ENCODE measurements at regions not wholly inside any gene's neighbourhood (a gene's known extent, or its start where the extent isn't known, plus 50 kb on each side); places are given as distances from the start of the nearest gene placed in this dataset.

- TF ChIP-seq SPI1 (IDR thresholded peaks at IDR 0.05; ENCODE audit: low read depth, low read length) (no peak), TAF1 (IDR thresholded peaks at IDR 0.05; ENCODE audit: low read depth, low read length) (no peak), POU2F2 (IDR thresholded peaks at IDR 0.05; ENCODE audit: low read depth, low read length) (no peak), POLR2A (IDR thresholded peaks at IDR 0.05; ENCODE audit: low read depth, low read length) (no peak), POLR2AphosphoS5 (IDR thresholded peaks at IDR 0.05; ENCODE audit: low read depth, low read length) (no peak), PAX5 (IDR thresholded peaks at IDR 0.05; ENCODE audit: insufficient read depth, low read length, severe bottlenecking) (no peak)
- FAIRE-seq (no peak), DNase-seq (ENCODE audit: insufficient read length, low spot score) (no peak)
Observed at GRCh38 chr4:53810643-53811042, 219.4 kb upstream of the LNX1 start.

- FAIRE-seq, result no peak
- DNase-seq (ENCODE audit: insufficient read length, low spot score), result no peak
- TF ChIP-seq TAF1 (IDR thresholded peaks at IDR 0.05; ENCODE audit: low read depth, low read length) (no peak), POU2F2 (IDR thresholded peaks at IDR 0.05; ENCODE audit: low read depth, low read length) (no peak), SPI1 (IDR thresholded peaks at IDR 0.05; ENCODE audit: low read depth, low read length) (no peak), PAX5 (IDR thresholded peaks at IDR 0.05; ENCODE audit: insufficient read depth, low read length, severe bottlenecking) (no peak), POLR2A (IDR thresholded peaks at IDR 0.05; ENCODE audit: low read depth, low read length) (no peak), POLR2AphosphoS5 (IDR thresholded peaks at IDR 0.05; ENCODE audit: low read depth, low read length) (no peak)
Observed at GRCh38 chr4:53809816-53810215, 218.5 kb upstream of the LNX1 start.

GRCh38 chr4:53805291-53805690 is 214.0 kb upstream of the LNX1 start:
- TF ChIP-seq SPI1 (IDR thresholded peaks at IDR 0.05; ENCODE audit: low read depth, low read length) (no peak), POU2F2 (IDR thresholded peaks at IDR 0.05; ENCODE audit: low read depth, low read length) (no peak), POLR2A (IDR thresholded peaks at IDR 0.05; ENCODE audit: low read depth, low read length) (no peak), PAX5 (IDR thresholded peaks at IDR 0.05; ENCODE audit: insufficient read depth, low read length, severe bottlenecking) (no peak)
- no peak for DNase-seq (ENCODE audit: insufficient read length, low spot score)
- no peak for FAIRE-seq

- TF ChIP-seq POLR2A (IDR thresholded peaks at IDR 0.05; ENCODE audit: low read depth, low read length) (no peak), POLR2AphosphoS5 (IDR thresholded peaks at IDR 0.05; ENCODE audit: low read depth, low read length) (no peak), TAF1 (IDR thresholded peaks at IDR 0.05; ENCODE audit: low read depth, low read length) (no peak), SPI1 (IDR thresholded peaks at IDR 0.05; ENCODE audit: low read depth, low read length) (no peak), PAX5 (IDR thresholded peaks at IDR 0.05; ENCODE audit: insufficient read depth, low read length, severe bottlenecking) (no peak), POU2F2 (IDR thresholded peaks at IDR 0.05; ENCODE audit: low read depth, low read length) (no peak)
- peak; percentile 7 for DNase-seq (ENCODE audit: insufficient read length, low spot score)
- FAIRE-seq, result no peak
Observed at GRCh38 chr4:53804719-53805118, 213.4 kb upstream of the LNX1 start.

GRCh38 chr4:53802500-53802899 is 211.2 kb upstream of the LNX1 start:
- FAIRE-seq (no peak), DNase-seq (ENCODE audit: insufficient read length, low spot score) (no peak)
- TF ChIP-seq POU2F2 (IDR thresholded peaks at IDR 0.05; ENCODE audit: low read depth, low read length), result no peak
- TF ChIP-seq POLR2AphosphoS5 (IDR thresholded peaks at IDR 0.05; ENCODE audit: low read depth, low read length), result no peak
- TF ChIP-seq POLR2A (IDR thresholded peaks at IDR 0.05; ENCODE audit: low read depth, low read length), result no peak
- no peak for TF ChIP-seq PAX5 (IDR thresholded peaks at IDR 0.05; ENCODE audit: insufficient read depth, low read length, severe bottlenecking)
- no peak for TF ChIP-seq SPI1 (IDR thresholded peaks at IDR 0.05; ENCODE audit: low read depth, low read length)
- no peak for TF ChIP-seq TAF1 (IDR thresholded peaks at IDR 0.05; ENCODE audit: low read depth, low read length)

GRCh38 chr4:53801373-53801772 is 210.1 kb upstream of the LNX1 start:
- no peak for TF ChIP-seq SPI1 (IDR thresholded peaks at IDR 0.05; ENCODE audit: low read depth, low read length)
- TF ChIP-seq POLR2AphosphoS5 (IDR thresholded peaks at IDR 0.05; ENCODE audit: low read depth, low read length), result no peak
- no peak for TF ChIP-seq POLR2A (IDR thresholded peaks at IDR 0.05; ENCODE audit: low read depth, low read length)
- no peak for TF ChIP-seq POU2F2 (IDR thresholded peaks at IDR 0.05; ENCODE audit: low read depth, low read length)
- TF ChIP-seq PAX5 (IDR thresholded peaks at IDR 0.05; ENCODE audit: insufficient read depth, low read length, severe bottlenecking), result no peak
- TF ChIP-seq TAF1 (IDR thresholded peaks at IDR 0.05; ENCODE audit: low read depth, low read length), result no peak
- FAIRE-seq (no peak), DNase-seq (ENCODE audit: insufficient read length, low spot score) (no peak)

GRCh38 chr4:53800741-53801140 is 209.5 kb upstream of the LNX1 start:
- no peak for FAIRE-seq
- no peak for TF ChIP-seq POU2F2 (IDR thresholded peaks at IDR 0.05; ENCODE audit: low read depth, low read length)
- no peak for TF ChIP-seq PAX5 (IDR thresholded peaks at IDR 0.05; ENCODE audit: insufficient read depth, low read length, severe bottlenecking)
- no peak for TF ChIP-seq POLR2AphosphoS5 (IDR thresholded peaks at IDR 0.05; ENCODE audit: low read depth, low read length)
- TF ChIP-seq SPI1 (IDR thresholded peaks at IDR 0.05; ENCODE audit: low read depth, low read length), result no peak
- no peak for TF ChIP-seq POLR2A (IDR thresholded peaks at IDR 0.05; ENCODE audit: low read depth, low read length)
- TF ChIP-seq TAF1 (IDR thresholded peaks at IDR 0.05; ENCODE audit: low read depth, low read length), result no peak

GRCh38 chr4:53793096-53793495 is 201.8 kb upstream of the LNX1 start:
- no peak for DNase-seq (ENCODE audit: insufficient read length, low spot score)
- TF ChIP-seq POLR2AphosphoS5 (IDR thresholded peaks at IDR 0.05; ENCODE audit: low read depth, low read length) (no peak), POU2F2 (IDR thresholded peaks at IDR 0.05; ENCODE audit: low read depth, low read length) (no peak), TAF1 (IDR thresholded peaks at IDR 0.05; ENCODE audit: low read depth, low read length) (no peak), SPI1 (IDR thresholded peaks at IDR 0.05; ENCODE audit: low read depth, low read length) (no peak), POLR2A (IDR thresholded peaks at IDR 0.05; ENCODE audit: low read depth, low read length) (no peak), PAX5 (IDR thresholded peaks at IDR 0.05; ENCODE audit: insufficient read depth, low read length, severe bottlenecking) (no peak)
- no peak for FAIRE-seq

More at GRCh38 chr4:53800741-53801140, 209.5 kb upstream of the LNX1 start:
- DNase-seq (ENCODE audit: insufficient read length, low spot score), result no peak

GRCh38 chr4:53790286-53790685 is 199.0 kb upstream of the LNX1 start:
- no peak for DNase-seq (ENCODE audit: insufficient read length, low spot score)
- TF ChIP-seq POU2F2 (IDR thresholded peaks at IDR 0.05; ENCODE audit: low read depth, low read length) (no peak), SPI1 (IDR thresholded peaks at IDR 0.05; ENCODE audit: low read depth, low read length) (no peak), TAF1 (IDR thresholded peaks at IDR 0.05; ENCODE audit: low read depth, low read length) (no peak), PAX5 (IDR thresholded peaks at IDR 0.05; ENCODE audit: insufficient read depth, low read length, severe bottlenecking) (no peak), POLR2AphosphoS5 (IDR thresholded peaks at IDR 0.05; ENCODE audit: low read depth, low read length) (no peak), POLR2A (IDR thresholded peaks at IDR 0.05; ENCODE audit: low read depth, low read length) (no peak)
- FAIRE-seq, result no peak

GRCh38 chr4:53788621-53789020 is 197.3 kb upstream of the LNX1 start:
- no peak for DNase-seq (ENCODE audit: insufficient read length, low spot score)
- FAIRE-seq, result no peak
- TF ChIP-seq PAX5 (IDR thresholded peaks at IDR 0.05; ENCODE audit: insufficient read depth, low read length, severe bottlenecking), result no peak
- TF ChIP-seq POLR2A (IDR thresholded peaks at IDR 0.05; ENCODE audit: low read depth, low read length), result no peak
- TF ChIP-seq SPI1 (IDR thresholded peaks at IDR 0.05; ENCODE audit: low read depth, low read length), result no peak
- TF ChIP-seq TAF1 (IDR thresholded peaks at IDR 0.05; ENCODE audit: low read depth, low read length), result no peak
- no peak for TF ChIP-seq POLR2AphosphoS5 (IDR thresholded peaks at IDR 0.05; ENCODE audit: low read depth, low read length)
- no peak for TF ChIP-seq POU2F2 (IDR thresholded peaks at IDR 0.05; ENCODE audit: low read depth, low read length)
